Skeletal muscle tissue (tissue), 3 donors: ENCODE measurements at regions not wholly inside any gene's neighbourhood (a gene's known extent, or its start where the extent isn't known, plus 50 kb on each side); places are given as distances from the start of the nearest gene placed in this dataset.

Experiments used
- H3K27ac ChIP-seq: one replicate; pipeline ENCODE4 v1.7.0; 2013; ENCODE audit warnings: mild to moderate bottlenecking, low read depth, low read length, inconsistent platforms
- H3K27me3 ChIP-seq, 3 donors: one replicate each; pipeline ENCODE4 v1.7.0; 2013; ENCODE audit warnings: low read length in 3 of 3; ENCODE audit not compliant: control insufficient read depth in 3 of 3, insufficient read depth in 3 of 3
- H3K36me3 ChIP-seq, 3 donors: one replicate each; pipeline ENCODE4 v1.7.0; 2013; ENCODE audit warnings: low read length in 3 of 3; ENCODE audit not compliant: control insufficient read depth in 3 of 3, insufficient read depth in 3 of 3
- H3K4me1 ChIP-seq, 3 donors: one replicate each; pipeline ENCODE4 v1.7.0; 2013; ENCODE audit warnings: low read length in 3 of 3, mild to moderate bottlenecking in 3 of 3; ENCODE audit not compliant: control insufficient read depth in 3 of 3, insufficient read depth in 3 of 3
- H3K4me3 ChIP-seq, 3 donors: one replicate each; pipeline ENCODE4 v1.7.0; 2013; ENCODE audit warnings: low read length in 3 of 3
- H3K9ac ChIP-seq, 3 donors: one replicate each; pipeline ENCODE4 v1.7.0; 2013; ENCODE audit warnings: low read length in 3 of 3, mild to moderate bottlenecking in 3 of 3, moderate library complexity in 2 of 3, low read depth in 1 of 3
- H3K9me3 ChIP-seq, 3 donors: one replicate each; pipeline ENCODE4 v1.7.0; 2013; ENCODE audit warnings: low read length in 3 of 3; ENCODE audit not compliant: control insufficient read depth in 3 of 3
- donor health status: Osteomylitis.

GRCh38 chr9:115373000-115373709 lies 255.2 kb upstream of the TNC start:
- Histone ChIP-seq H3K4me3 (no peak overlapping the region), H3K9me3 (peaks cover 0 to 3% (median 0%) of the 10 kb centered on the region in 3 donors), H3K27ac (no peak overlapping the region), H3K27me3 (no peaks in the 10 kb centered on the region), H3K36me3 (no peaks in the 10 kb centered on the region), H3K4me1 (no peaks in the 10 kb centered on the region), H3K9ac (no peak overlapping the region)

GRCh38 chr9:115373710-115374045 lies 255.7 kb upstream of the TNC start:
- H3K27me3 ChIP-seq = no peaks in the 10 kb centered on the region
- H3K9me3 ChIP-seq = peaks cover 0 to 3% (median 0%) of the 10 kb centered on the region in 3 donors
- no peaks in the 10 kb centered on the region for H3K36me3 ChIP-seq
- no peak overlapping the region for H3K9ac ChIP-seq
- no peak overlapping the region for H3K4me3 ChIP-seq
- H3K27ac ChIP-seq = no peak overlapping the region
- no peaks in the 10 kb centered on the region for H3K4me1 ChIP-seq

GRCh38 chr9:115374724-115375268 lies 256.8 kb upstream of the TNC start:
- Histone ChIP-seq H3K4me1 (no peaks in the 10 kb centered on the region), H3K27ac (no peak overlapping the region), H3K4me3 (no peak overlapping the region), H3K27me3 (no peaks in the 10 kb centered on the region), H3K36me3 (no peaks in the 10 kb centered on the region), H3K9ac (no peak overlapping the region), H3K9me3 (peaks cover 0 to 3% (median 0%) of the 10 kb centered on the region in 3 donors)

- Histone ChIP-seq H3K36me3 (no peaks in the 10 kb centered on the region), H3K4me1 (no peaks in the 10 kb centered on the region), H3K27me3 (no peaks in the 10 kb centered on the region), H3K4me3 (no peak overlapping the region), H3K27ac (no peak overlapping the region), H3K9ac (no peak overlapping the region), H3K9me3 (peaks cover 5 to 9% (median 6%) of the 10 kb centered on the region in 3 donors)
Observed at GRCh38 chr9:115378241-115378640, 260.3 kb upstream of the TNC start.

- Histone ChIP-seq H3K9ac (no peak overlapping the region), H3K27ac (no peak overlapping the region), H3K4me1 (no peaks in the 10 kb centered on the region)
Observed at GRCh38 chr9:115378758-115379157, 260.8 kb upstream of the TNC start.

GRCh38 chr9:115379719-115380118 lies 261.8 kb upstream of the TNC start:
- peaks cover 5 to 9% (median 6%) of the 10 kb centered on the region in 3 donors for H3K9me3 ChIP-seq

More at GRCh38 chr9:115378758-115379157, 260.8 kb upstream of the TNC start:
- H3K27me3 ChIP-seq = no peaks in the 10 kb centered on the region
- H3K9me3 ChIP-seq = peaks cover 5 to 9% (median 6%) of the 10 kb centered on the region in 3 donors
- H3K36me3 ChIP-seq = no peaks in the 10 kb centered on the region
- H3K4me3 ChIP-seq = no peak overlapping the region

GRCh38 chr9:115382865-115383264 lies 264.9 kb upstream of the TNC start:
- no peaks in the 10 kb centered on the region for H3K36me3 ChIP-seq
- H3K4me1 ChIP-seq = no peaks in the 10 kb centered on the region
- peaks cover 5 to 9% (median 6%) of the 10 kb centered on the region in 3 donors for H3K9me3 ChIP-seq
- H3K27ac ChIP-seq = no peak overlapping the region
- H3K4me3 ChIP-seq = no peak overlapping the region
- H3K27me3 ChIP-seq = no peaks in the 10 kb centered on the region
- H3K9ac ChIP-seq = no peak overlapping the region

More at GRCh38 chr9:115379719-115380118, 261.8 kb upstream of the TNC start:
- H3K36me3 ChIP-seq = no peaks in the 10 kb centered on the region
- no peaks in the 10 kb centered on the region for H3K4me1 ChIP-seq
- no peaks in the 10 kb centered on the region for H3K27me3 ChIP-seq
- H3K9ac ChIP-seq = no peak overlapping the region
- no peak overlapping the region for H3K27ac ChIP-seq
- no peak overlapping the region for H3K4me3 ChIP-seq

- no peak overlapping the region for H3K9ac ChIP-seq
- H3K4me3 ChIP-seq = no peak overlapping the region
- no peaks in the 10 kb centered on the region for H3K4me1 ChIP-seq
- no peaks in the 10 kb centered on the region for H3K27me3 ChIP-seq
- peaks cover 5 to 9% (median 6%) of the 10 kb centered on the region in 3 donors for H3K9me3 ChIP-seq
- no peak overlapping the region for H3K27ac ChIP-seq
- H3K36me3 ChIP-seq = no peaks in the 10 kb centered on the region
Observed at GRCh38 chr9:115385383-115386122, 267.6 kb upstream of the TNC start.

- no peaks in the 10 kb centered on the region for H3K27me3 ChIP-seq
- H3K4me1 ChIP-seq = no peaks in the 10 kb centered on the region
- H3K27ac ChIP-seq = no peak overlapping the region
- peaks cover 5 to 9% (median 6%) of the 10 kb centered on the region in 3 donors for H3K9me3 ChIP-seq
- H3K36me3 ChIP-seq = no peaks in the 10 kb centered on the region
- H3K9ac ChIP-seq = no peak overlapping the region
- H3K4me3 ChIP-seq = no peak overlapping the region
Observed at GRCh38 chr9:115386963-115387770, 269.2 kb upstream of the TNC start.
